ENCODE measurements at regions not wholly inside any gene's neighbourhood (a gene's known extent, or its start where the extent isn't known, plus 50 kb on each side); places are given as distances from the start of the nearest gene placed in this dataset.

GRCh38 chr7:120089968-120090367 is 183.0 kb upstream of the KCND2 start:
- DNase-seq (ENCODE audit: low spot score): peak; percentile 9

- peak; percentile 18 for DNase-seq (ENCODE audit: low spot score)
Observed at GRCh38 chr7:120091807-120092206, 181.2 kb upstream of the KCND2 start.

GRCh38 chr7:120097020-120097419 is 176.0 kb upstream of the KCND2 start:
- no peak for DNase-seq (ENCODE audit: low spot score)

GRCh38 chr7:120097774-120098173 is 175.2 kb upstream of the KCND2 start:
- no peak for DNase-seq (ENCODE audit: low spot score)

- no peak for DNase-seq (ENCODE audit: low spot score)
Observed at GRCh38 chr7:120108376-120108775, 164.6 kb upstream of the KCND2 start.

GRCh38 chr7:120110169-120110568 is 162.8 kb upstream of the KCND2 start:
- no peak for DNase-seq (ENCODE audit: low spot score)

- no peak for DNase-seq (ENCODE audit: low spot score)
Observed at GRCh38 chr7:120114626-120115025, 158.3 kb upstream of the KCND2 start.

- no peak for DNase-seq (ENCODE audit: low spot score)
Observed at GRCh38 chr7:120123528-120123927, 149.4 kb upstream of the KCND2 start.

- no peak for DNase-seq (ENCODE audit: low spot score)
Observed at GRCh38 chr7:120131096-120131839, 141.7 kb upstream of the KCND2 start.

- no peak for DNase-seq (ENCODE audit: low spot score)
Observed at GRCh38 chr7:120138497-120138896, 134.5 kb upstream of the KCND2 start.

GRCh38 chr7:120156476-120156875 is 116.5 kb upstream of the KCND2 start:
- DNase-seq (ENCODE audit: low spot score): no peak

- DNase-seq (ENCODE audit: low spot score): no peak
Observed at GRCh38 chr7:120160166-120160565, 112.8 kb upstream of the KCND2 start.

GRCh38 chr7:120163449-120163848 is 109.5 kb upstream of the KCND2 start:
- no peak for DNase-seq (ENCODE audit: low spot score)

- DNase-seq (ENCODE audit: low spot score): no peak
Observed at GRCh38 chr7:120165227-120165626, 107.7 kb upstream of the KCND2 start.

- no peak for DNase-seq (ENCODE audit: low spot score)
Observed at GRCh38 chr7:120168066-120168465, 104.9 kb upstream of the KCND2 start.

GRCh38 chr7:120169996-120170783 is 102.8 kb upstream of the KCND2 start:
- no peak for DNase-seq (ENCODE audit: low spot score)

- DNase-seq (ENCODE audit: low spot score): no peak
Observed at GRCh38 chr7:120170834-120171233, 102.1 kb upstream of the KCND2 start.

GRCh38 chr7:120171406-120171805 is 101.6 kb upstream of the KCND2 start:
- DNase-seq (ENCODE audit: low spot score): no peak

GRCh38 chr7:120180221-120180620 is 92.8 kb upstream of the KCND2 start:
- DNase-seq (ENCODE audit: low spot score): no peak

GRCh38 chr7:120181499-120181898 is 91.5 kb upstream of the KCND2 start:
- no peak for DNase-seq (ENCODE audit: low spot score)

- DNase-seq (ENCODE audit: low spot score): no peak
Observed at GRCh38 chr7:120184866-120185265, 88.1 kb upstream of the KCND2 start.

GRCh38 chr7:120185940-120186682 is 86.9 kb upstream of the KCND2 start:
- no peak for DNase-seq (ENCODE audit: low spot score)

GRCh38 chr7:120186688-120187087 is 86.3 kb upstream of the KCND2 start:
- no peak for DNase-seq (ENCODE audit: low spot score)

Data from HuH-7.5 (cell line).